NCI-H345 treated with DMSO at 0.1 percent for 48 hours (cell line): ENCODE measurements at regions not wholly inside any gene's neighbourhood (a gene's known extent, or its start where the extent isn't known, plus 50 kb on each side); places are given as distances from the start of the nearest gene placed in this dataset.

Experiments
- DNase-seq: peaks from one replicate; lab custom pipeline; 2025; ENCODE audit not compliant: unreplicated experiment; lab: John Stamatoyannopoulos, UW

GRCh38 chr4:163949976-163950601 lies 455.6 kb downstream of the TMA16 start:
- no peak for DNase-seq

GRCh38 chr4:163955288-163955687 lies 460.8 kb downstream of the TMA16 start:
- no peak for DNase-seq

- DNase-seq = no peak
Measured at GRCh38 chr4:163958751-163959150, 464.3 kb downstream of the TMA16 start.

GRCh38 chr4:163959932-163960331 lies 465.4 kb downstream of the TMA16 start:
- no peak for DNase-seq

GRCh38 chr4:163966612-163967011 lies 472.1 kb downstream of the TMA16 start:
- no peak for DNase-seq

- no peak for DNase-seq
Measured at GRCh38 chr4:163967263-163967662, 472.8 kb downstream of the TMA16 start.

GRCh38 chr4:163967710-163968109 lies 473.2 kb downstream of the TMA16 start:
- no peak for DNase-seq

- DNase-seq = no peak
Measured at GRCh38 chr4:163969291-163969690, 474.8 kb downstream of the TMA16 start.

GRCh38 chr4:163976588-163976987 lies 482.1 kb downstream of the TMA16 start:
- DNase-seq = no peak

GRCh38 chr4:163988391-163988790 lies 493.9 kb downstream of the TMA16 start:
- no peak for DNase-seq

GRCh38 chr4:163988865-163989264 lies 494.4 kb downstream of the TMA16 start:
- DNase-seq = no peak

GRCh38 chr4:163991298-163991865 lies 496.9 kb downstream of the TMA16 start:
- no peak for DNase-seq

GRCh38 chr4:164009435-164009834 lies 514.9 kb downstream of the TMA16 start:
- no peak for DNase-seq

GRCh38 chr4:164011791-164012190 lies 517.3 kb downstream of the TMA16 start:
- no peak for DNase-seq

- no peak for DNase-seq
Measured at GRCh38 chr4:164012396-164013027, 518.0 kb downstream of the TMA16 start.

GRCh38 chr4:164021947-164022346 lies 527.5 kb downstream of the TMA16 start:
- DNase-seq = no peak

- DNase-seq = no peak
Measured at GRCh38 chr4:164023214-164023613, 528.7 kb downstream of the TMA16 start.

- DNase-seq = no peak
Measured at GRCh38 chr4:164027805-164028204, 533.3 kb downstream of the TMA16 start.

- no peak for DNase-seq
Measured at GRCh38 chr4:164039482-164039881, 545.0 kb downstream of the TMA16 start.

GRCh38 chr4:164056426-164057142 lies 562.1 kb downstream of the TMA16 start:
- DNase-seq = no peak

- no peak for DNase-seq
Measured at GRCh38 chr4:164058776-164059445, 564.4 kb downstream of the TMA16 start.
